ENCODE measurements at regions not wholly inside any gene's neighbourhood (a gene's known extent, or its start where the extent isn't known, plus 50 kb on each side); places are given as distances from the start of the nearest gene placed in this dataset.

DNA sequence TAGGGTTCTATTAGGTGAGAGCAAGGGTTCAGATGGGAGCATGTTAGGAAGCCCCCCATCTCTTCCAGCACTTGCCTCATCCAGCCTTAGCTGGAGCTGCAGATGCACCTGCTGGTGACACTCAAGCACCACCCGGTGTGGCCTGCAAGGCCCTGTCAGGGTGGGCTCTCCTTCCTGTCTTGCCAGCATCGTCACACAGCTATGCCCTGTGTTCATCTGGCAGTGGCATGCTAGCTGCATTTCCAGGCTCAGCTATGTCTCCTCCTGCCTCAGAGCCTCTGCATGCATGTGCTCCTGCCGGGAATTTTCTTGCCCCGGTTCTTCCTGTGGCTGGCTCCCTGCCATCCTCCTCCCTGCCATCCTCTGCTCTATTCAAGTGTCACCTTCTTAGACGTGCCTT is 129.7 kb upstream of the KLF6 start:
- no peak overlapping the region for H3K4me3 ChIP-seq (ENCODE audit: low read depth, low read length)
- TF ChIP-seq POLR2A (IDR thresholded peaks at IDR 0.05; ENCODE audit: extremely low read depth, insufficient read length) = no peak
- TF ChIP-seq, protein P1, sequence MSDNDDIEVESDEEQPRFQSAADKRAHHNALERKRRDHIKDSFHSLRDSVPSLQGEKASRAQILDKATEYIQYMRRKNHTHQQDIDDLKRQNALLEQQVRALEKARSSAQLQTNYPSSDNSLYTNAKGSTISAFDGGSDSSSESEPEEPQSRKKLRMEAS (IDR thresholded peaks at IDR 0.05; ENCODE audit: low read depth, low read length) = no peak
- TF ChIP-seq, protein P2, sequence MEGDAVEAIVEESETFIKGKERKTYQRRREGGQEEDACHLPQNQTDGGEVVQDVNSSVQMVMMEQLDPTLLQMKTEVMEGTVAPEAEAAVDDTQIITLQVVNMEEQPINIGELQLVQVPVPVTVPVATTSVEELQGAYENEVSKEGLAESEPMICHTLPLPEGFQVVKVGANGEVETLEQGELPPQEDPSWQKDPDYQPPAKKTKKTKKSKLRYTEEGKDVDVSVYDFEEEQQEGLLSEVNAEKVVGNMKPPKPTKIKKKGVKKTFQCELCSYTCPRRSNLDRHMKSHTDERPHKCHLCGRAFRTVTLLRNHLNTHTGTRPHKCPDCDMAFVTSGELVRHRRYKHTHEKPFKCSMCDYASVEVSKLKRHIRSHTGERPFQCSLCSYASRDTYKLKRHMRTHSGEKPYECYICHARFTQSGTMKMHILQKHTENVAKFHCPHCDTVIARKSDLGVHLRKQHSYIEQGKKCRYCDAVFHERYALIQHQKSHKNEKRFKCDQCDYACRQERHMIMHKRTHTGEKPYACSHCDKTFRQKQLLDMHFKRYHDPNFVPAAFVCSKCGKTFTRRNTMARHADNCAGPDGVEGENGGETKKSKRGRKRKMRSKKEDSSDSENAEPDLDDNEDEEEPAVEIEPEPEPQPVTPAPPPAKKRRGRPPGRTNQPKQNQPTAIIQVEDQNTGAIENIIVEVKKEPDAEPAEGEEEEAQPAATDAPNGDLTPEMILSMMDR (IDR thresholded peaks at IDR 0.05; ENCODE audit: low read depth, low read length) = no peak
- TF ChIP-seq MYC (IDR thresholded peaks at IDR 0.05; ENCODE audit: low read depth, low read length) = no peak
- no peak for DNase-seq (ENCODE audit: low read depth)

DNA sequence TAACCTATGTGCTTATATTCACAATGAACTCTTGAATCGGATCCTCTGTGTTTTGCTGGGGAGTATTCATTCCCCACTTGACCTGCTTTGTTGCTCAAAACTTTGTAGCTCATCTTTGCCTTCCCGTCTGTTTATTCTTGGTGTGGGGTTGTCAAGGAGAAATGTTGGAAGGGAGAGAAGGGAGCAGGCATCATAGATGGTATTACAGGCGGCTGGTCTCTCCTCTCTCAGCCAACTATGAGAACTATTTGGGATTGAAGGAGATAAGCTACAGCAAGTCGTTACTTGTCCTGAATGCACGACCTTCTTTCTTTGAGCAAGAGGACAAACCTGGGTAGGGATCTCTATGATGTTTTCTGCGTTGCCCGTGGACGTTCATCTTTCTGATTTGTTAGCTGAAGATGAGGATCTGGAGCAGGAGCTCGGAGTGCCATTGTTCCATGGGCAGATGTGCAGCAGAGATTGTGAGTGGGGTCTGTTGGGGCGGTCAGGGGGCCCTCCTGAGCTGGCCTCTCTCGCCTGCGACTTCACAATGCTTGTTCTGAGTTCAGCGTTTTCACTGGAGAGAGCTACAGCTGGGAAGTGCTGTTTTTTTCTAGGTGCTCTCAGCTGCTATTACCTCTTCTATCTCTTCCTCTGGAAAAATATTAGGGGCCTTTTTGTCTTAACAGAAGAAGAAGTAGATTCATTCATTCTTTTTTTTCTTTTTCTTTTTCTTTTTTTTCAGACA is 126.9 kb upstream of the KLF6 start:
- no peak for DNase-seq (ENCODE audit: low read depth)
- no peak overlapping the region for H3K4me3 ChIP-seq (ENCODE audit: low read depth, low read length)
- TF ChIP-seq, protein P1 (IDR thresholded peaks at IDR 0.05; ENCODE audit: low read depth, low read length) = no peak
- TF ChIP-seq POLR2A (IDR thresholded peaks at IDR 0.05; ENCODE audit: extremely low read depth, insufficient read length) (no peak), MYC (IDR thresholded peaks at IDR 0.05; ENCODE audit: low read depth, low read length) (no peak)
- TF ChIP-seq, protein P2 (IDR thresholded peaks at IDR 0.05; ENCODE audit: low read depth, low read length) = no peak

DNA sequence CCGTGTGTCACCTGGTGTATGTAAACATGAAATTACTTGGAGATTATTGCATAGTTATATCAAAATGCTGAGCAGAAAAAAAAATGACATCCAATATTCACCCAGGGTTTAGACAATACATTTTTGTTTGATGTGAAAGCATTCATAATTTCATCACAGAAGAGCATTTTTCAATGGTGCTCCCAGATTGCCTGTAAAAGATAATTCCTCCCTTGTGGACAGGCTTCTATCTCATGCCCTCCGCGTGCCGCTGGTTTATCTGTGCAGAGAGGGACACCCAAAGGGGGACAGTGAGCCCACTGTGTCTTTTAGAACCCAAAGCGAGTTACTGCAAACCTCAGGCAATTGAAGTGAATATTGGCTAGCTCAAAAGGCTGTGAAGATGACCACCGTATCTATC is 126.2 kb upstream of the KLF6 start:
- H3K4me3 ChIP-seq (ENCODE audit: low read depth, low read length) = no peak overlapping the region
- no peak for DNase-seq (ENCODE audit: low read depth)
- TF ChIP-seq, protein P1 (IDR thresholded peaks at IDR 0.05; ENCODE audit: low read depth, low read length) = no peak
- TF ChIP-seq POLR2A (IDR thresholded peaks at IDR 0.05; ENCODE audit: extremely low read depth, insufficient read length) = no peak
- TF ChIP-seq, protein P2 (IDR thresholded peaks at IDR 0.05; ENCODE audit: low read depth, low read length) = no peak
- TF ChIP-seq MYC (IDR thresholded peaks at IDR 0.05; ENCODE audit: low read depth, low read length) = no peak

GRCh38 chr10:3909339-3909738 is 124.3 kb upstream of the KLF6 start:
- no peak for DNase-seq (ENCODE audit: low read depth)
- no peak overlapping the region for H3K4me3 ChIP-seq (ENCODE audit: low read depth, low read length)
- TF ChIP-seq, protein P2 (IDR thresholded peaks at IDR 0.05; ENCODE audit: low read depth, low read length) = no peak
- TF ChIP-seq POLR2A (IDR thresholded peaks at IDR 0.05; ENCODE audit: extremely low read depth, insufficient read length) (no peak), MYC (IDR thresholded peaks at IDR 0.05; ENCODE audit: low read depth, low read length) (no peak)
- TF ChIP-seq, protein P1 (IDR thresholded peaks at IDR 0.05; ENCODE audit: low read depth, low read length) = no peak

- H3K4me3 ChIP-seq (ENCODE audit: low read depth, low read length) = no peak overlapping the region
- no peak for DNase-seq (ENCODE audit: low read depth)
- TF ChIP-seq POLR2A (IDR thresholded peaks at IDR 0.05; ENCODE audit: extremely low read depth, insufficient read length) (no peak), MYC (IDR thresholded peaks at IDR 0.05; ENCODE audit: low read depth, low read length) (no peak)
- TF ChIP-seq, protein P2 (IDR thresholded peaks at IDR 0.05; ENCODE audit: low read depth, low read length) = no peak
- TF ChIP-seq, protein P1 (IDR thresholded peaks at IDR 0.05; ENCODE audit: low read depth, low read length) = no peak
Observed at GRCh38 chr10:3908183-3908582, 123.2 kb upstream of the KLF6 start.

Measured in NB4 (cell line).